HPDE6-E6E7 (cell line): ENCODE measurements at regions not wholly inside any gene's neighbourhood (a gene's known extent, or its start where the extent isn't known, plus 50 kb on each side); places are given as distances from the start of the nearest gene placed in this dataset.
"Not testable (repeated sequence)": the region's sequence is repeated elsewhere in the genome, so short reads cannot be mapped to it uniquely, and the experiment has no call there.

Source experiments
- DNase-seq: peaks from one replicate; pipeline ENCODE4 v3.0.0; 2011; ENCODE audit warnings: missing footprints; ENCODE audit errors: extremely low spot score

DNA sequence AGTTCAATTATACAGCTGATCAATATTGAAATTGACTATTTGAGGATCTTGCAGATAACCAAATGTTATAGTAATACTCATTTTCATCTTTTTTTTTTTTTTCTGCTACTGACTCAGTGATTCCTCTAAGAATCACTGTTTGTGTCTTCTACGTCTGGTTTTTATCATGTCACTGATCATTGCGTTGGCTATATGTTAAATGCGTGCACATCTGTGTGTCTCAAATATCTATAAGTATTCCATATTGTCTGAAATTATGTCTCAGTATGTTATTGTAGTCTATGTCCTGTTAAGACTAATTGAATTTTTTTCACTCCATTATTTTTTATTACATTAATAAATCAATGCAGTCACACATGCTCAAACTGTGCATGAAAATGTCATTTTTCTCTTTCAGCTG is 200.5 kb downstream of the PCDH20 start:
- DNase-seq: no peak

DNA sequence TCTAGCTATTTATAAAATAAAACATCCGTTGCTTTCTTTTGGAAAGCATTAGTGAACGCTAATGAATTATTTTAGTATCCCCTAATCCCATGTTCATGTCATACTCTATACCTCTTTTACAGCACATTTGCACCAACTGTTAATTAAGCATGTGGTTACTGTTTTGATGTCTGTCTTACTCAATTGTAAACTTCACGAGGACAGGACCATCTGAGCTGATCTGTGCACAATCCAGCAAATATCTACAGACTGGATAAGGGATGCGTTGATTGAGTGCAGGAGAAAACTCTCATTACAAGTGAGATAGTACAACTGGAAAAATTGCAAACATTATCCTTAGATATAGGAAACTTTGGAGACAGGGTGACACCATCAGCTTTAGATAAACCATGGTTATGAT is 201.1 kb downstream of the PCDH20 start:
- DNase-seq: no peak

- DNase-seq: not testable (repeated sequence)
Measured at GRCh38 chr13:61205898-61206297, 209.8 kb downstream of the PCDH20 start.

DNA sequence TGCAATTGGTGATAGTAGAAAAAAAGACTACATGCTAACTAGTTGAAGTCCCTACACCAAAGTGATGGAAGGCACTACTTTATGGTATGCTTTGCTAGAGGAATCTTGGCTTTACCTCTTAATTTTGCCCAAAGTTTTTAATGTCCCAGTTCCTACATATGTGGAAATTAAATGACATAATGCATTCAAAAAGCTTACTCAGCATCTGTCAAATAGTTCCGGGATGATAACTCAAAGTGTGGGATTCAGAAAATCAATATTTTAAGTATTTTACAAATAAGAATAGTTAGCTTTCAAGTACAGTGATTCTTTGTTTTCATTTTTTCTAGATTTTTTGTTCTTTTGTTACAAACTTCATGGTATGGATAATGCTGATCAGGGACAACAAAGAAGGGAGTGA is 211.6 kb downstream of the PCDH20 start:
- no peak for DNase-seq

- DNase-seq: no peak
Measured at GRCh38 chr13:61202042-61202441, 213.6 kb downstream of the PCDH20 start.

DNA sequence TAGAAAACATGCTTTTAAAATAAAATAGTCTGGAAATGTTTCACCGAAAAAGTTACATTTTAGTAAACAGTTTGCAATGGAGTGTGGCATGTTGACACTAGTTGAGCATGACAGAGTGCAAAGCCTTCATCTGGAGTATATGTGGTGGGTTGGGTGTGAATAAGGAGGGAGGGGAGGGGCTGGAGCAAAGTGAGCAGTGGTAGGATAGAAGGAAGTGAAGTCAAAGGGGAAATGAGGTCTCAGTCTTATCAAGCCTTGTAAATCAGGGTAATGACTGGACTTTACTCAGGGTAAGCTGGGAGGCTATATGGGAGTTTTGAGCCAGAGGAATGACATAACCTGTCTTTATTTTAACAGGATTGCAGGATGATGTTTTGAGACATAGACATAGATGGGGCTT is 222.8 kb downstream of the PCDH20 start:
- no peak for DNase-seq

GRCh38 chr13:61188057-61188456 is 227.6 kb downstream of the PCDH20 start:
- DNase-seq: no peak

GRCh38 chr13:61187471-61187870 is 228.2 kb downstream of the PCDH20 start:
- no peak for DNase-seq

- DNase-seq: no peak
Measured at GRCh38 chr13:61183670-61184069, 232.0 kb downstream of the PCDH20 start.

DNA sequence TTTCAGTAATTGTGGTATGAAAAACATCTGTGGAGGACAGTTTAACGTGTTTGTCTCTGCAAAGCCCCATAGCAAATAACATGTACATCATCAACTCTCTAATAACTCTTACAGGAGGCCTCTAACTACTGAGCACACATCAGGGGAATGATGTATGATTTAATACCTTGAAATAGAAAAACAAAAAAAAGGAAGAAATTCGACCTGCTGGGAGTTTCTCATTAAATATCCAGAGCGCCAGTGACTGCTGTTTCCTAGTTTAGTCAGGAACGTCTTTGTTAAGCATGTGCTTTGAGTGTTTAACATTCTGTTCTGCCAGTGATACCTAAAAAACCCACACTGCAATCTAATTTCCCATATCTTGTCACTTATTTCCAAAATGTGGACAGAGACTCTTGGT is 235.4 kb downstream of the PCDH20 start:
- no peak for DNase-seq

- DNase-seq: no peak
Measured at GRCh38 chr13:61179741-61180140, 235.9 kb downstream of the PCDH20 start.

DNA sequence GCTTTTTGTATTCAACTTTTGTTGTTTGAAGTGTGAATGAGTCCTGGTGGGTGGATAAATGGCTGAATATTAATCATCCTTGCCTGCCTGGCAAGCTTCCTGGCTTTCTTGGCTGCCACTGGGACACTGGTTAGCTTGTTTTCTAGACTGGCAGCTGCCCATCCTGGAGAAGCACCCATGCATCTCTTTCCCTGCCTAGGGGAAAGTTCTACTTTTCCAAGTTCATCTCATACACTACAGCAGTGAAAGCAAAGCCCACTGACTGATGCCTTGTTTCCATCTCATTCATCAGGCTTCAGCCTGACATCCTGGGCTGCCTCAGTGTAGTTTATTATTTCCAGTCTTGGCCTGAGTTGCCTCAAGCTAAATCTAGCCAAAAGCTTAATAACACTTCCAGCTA is 244.8 kb downstream of the PCDH20 start:
- DNase-seq: no peak

- no peak for DNase-seq
Measured at GRCh38 chr13:61162636-61163035, 253.0 kb downstream of the PCDH20 start.

- DNase-seq: no peak
Measured at GRCh38 chr13:61162106-61162505, 253.5 kb downstream of the PCDH20 start.

DNA sequence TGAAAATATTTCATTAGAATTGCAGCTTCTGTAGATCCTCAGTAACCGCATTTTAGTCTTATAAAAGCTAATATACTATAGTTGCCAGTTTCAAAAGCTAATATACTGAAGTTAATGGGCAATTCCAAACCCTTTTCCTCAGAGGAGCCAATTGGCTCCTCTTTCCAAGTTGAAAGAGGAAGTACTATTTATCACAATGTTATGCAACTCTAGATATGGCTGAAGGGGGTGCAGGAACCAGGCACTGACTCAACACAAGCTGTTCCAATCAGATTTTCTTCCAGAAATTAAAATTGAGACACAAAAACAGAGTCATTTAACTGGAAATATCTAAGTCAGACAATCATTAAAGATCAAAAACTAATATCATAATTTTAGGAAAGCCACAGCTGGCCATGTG is 258.9 kb downstream of the PCDH20 start:
- no peak for DNase-seq

DNA sequence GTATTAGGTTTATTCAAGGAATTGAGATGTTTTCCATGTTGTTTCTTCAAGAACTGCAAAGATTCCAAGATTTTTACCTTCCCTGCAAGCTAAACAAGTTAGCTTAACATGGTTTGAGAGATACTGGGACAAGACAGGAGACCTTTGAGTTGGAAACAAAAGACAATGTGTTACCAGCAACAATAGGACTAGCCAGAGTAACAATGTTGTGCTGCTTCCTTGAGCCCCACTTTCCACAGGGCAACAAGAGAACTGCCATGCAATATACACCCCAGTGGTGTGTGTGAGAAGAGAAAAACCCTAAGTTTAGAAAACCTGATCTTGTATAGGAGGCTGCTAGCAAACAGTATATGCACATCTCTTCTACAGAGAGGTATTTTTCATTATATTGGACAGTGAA is 264.6 kb downstream of the PCDH20 start:
- DNase-seq: no peak

DNA sequence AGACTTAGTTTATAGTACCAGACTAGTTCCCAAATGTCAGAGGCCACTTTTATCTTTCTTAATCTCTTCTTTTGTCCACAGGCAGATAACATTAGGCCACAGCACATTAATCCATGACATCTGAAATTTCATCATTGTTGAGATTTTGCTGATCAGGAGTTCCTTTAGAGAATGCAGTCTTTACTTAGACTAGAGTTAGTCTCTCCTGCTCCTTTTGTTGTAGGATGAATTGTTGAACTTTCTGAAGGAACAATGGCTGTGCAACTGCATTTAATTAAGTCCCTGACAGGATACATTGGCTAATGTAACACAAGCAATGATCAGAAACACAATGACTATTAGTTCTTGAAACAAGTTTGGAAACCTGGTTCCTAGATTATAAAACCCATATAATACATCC is 266.3 kb downstream of the PCDH20 start:
- DNase-seq: no peak

- DNase-seq: no peak
Measured at GRCh38 chr13:61148691-61149315, 266.8 kb downstream of the PCDH20 start.

- no peak for DNase-seq
Measured at GRCh38 chr13:61148211-61148610, 267.4 kb downstream of the PCDH20 start.

GRCh38 chr13:61146571-61146970 is 269.1 kb downstream of the PCDH20 start:
- no peak for DNase-seq

DNA sequence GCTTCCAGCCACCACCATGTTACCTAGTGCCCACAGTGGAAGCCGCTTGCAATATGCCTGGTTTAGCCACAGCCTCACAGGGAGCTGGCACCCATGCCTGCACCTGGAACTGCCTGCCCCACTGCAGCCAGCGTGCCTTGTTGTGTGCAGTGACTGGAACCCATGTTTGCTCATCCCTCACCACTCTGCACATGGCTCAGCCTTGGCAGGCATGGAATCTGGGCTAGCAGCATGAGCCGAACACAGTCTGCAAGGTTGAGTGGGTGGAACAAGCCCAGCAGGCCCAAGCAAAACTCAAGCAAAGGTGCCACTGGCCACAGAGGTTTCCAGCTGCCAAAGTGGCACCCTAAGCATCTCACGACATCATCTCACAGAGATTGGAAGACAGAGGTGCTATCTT is 269.5 kb downstream of the PCDH20 start:
- no peak for DNase-seq

- DNase-seq: no peak
Measured at GRCh38 chr13:61144834-61145593, 270.6 kb downstream of the PCDH20 start.

GRCh38 chr13:61144301-61144700 is 271.3 kb downstream of the PCDH20 start:
- DNase-seq: no peak

- peak; percentile 1 for DNase-seq
Measured at GRCh38 chr13:61142506-61142905, 273.1 kb downstream of the PCDH20 start.
